Mesenchymal stem cell (in vitro differentiated cells and primary cell): ENCODE measurements at regions not wholly inside any gene's neighbourhood (a gene's known extent, or its start where the extent isn't known, plus 50 kb on each side); places are given as distances from the start of the nearest gene placed in this dataset.

ENCODE experiments used
- DNase-seq: peaks from one replicate; pipeline ENCODE4 v3.0.0-alpha.2; 2013
- H2AFZ ChIP-seq: one replicate; pipeline ENCODE4 v1.6.1; 2013; ENCODE audit warnings: low read depth, mild to moderate bottlenecking, control low read depth, inconsistent platforms, low read length, moderate library complexity
- H2AK5ac ChIP-seq: 2 replicates; pipeline ENCODE4 v1.6.1; 2013; ENCODE audit warnings: low read length, moderate library complexity, mild to moderate bottlenecking, inconsistent platforms; ENCODE audit not compliant: severe bottlenecking
- H2BK120ac ChIP-seq: one replicate; pipeline ENCODE4 v1.6.1; 2013; ENCODE audit warnings: low read depth, mild to moderate bottlenecking, inconsistent platforms, low read length, moderate library complexity
- H2BK12ac ChIP-seq, 2 experiments: one replicate each; pipeline ENCODE4 v1.6.1; 2013; ENCODE audit warnings: inconsistent platforms in 2 of 2, low read length in 2 of 2, mild to moderate bottlenecking in 2 of 2, moderate library complexity in 2 of 2, control low read depth in 1 of 2
- H2BK15ac ChIP-seq: one replicate; pipeline ENCODE4 v1.6.1; 2013; ENCODE audit warnings: mild to moderate bottlenecking, low read depth, inconsistent platforms; ENCODE audit not compliant: poor library complexity, severe bottlenecking
- H2BK5ac ChIP-seq: 2 replicates; pipeline ENCODE4 v1.6.1; 2013; ENCODE audit warnings: low read depth, mild to moderate bottlenecking, low read length, control low read depth, inconsistent platforms; ENCODE audit not compliant: poor library complexity, severe bottlenecking
- H3K14ac ChIP-seq, 2 experiments: one replicate each; pipeline ENCODE4 v1.6.1; 2013; ENCODE audit warnings: inconsistent platforms in 2 of 2, low read length in 2 of 2, control low read depth in 1 of 2, mild to moderate bottlenecking in 1 of 2, moderate library complexity in 1 of 2
- H3K18ac ChIP-seq, 2 experiments: one replicate each; pipeline ENCODE4 v1.6.1; 2013; ENCODE audit warnings: inconsistent platforms in 2 of 2, low read length in 2 of 2, control low read depth in 1 of 2, low read depth in 1 of 2, mild to moderate bottlenecking in 1 of 2
- H3K23ac ChIP-seq, 2 experiments: one replicate each; pipeline ENCODE4 v1.6.1; 2013; ENCODE audit warnings: inconsistent platforms in 2 of 2, low read length in 2 of 2, mild to moderate bottlenecking in 2 of 2, moderate library complexity in 2 of 2, control low read depth in 1 of 2
- H3K27ac ChIP-seq: 2 replicates; pipeline ENCODE4 v1.5.1; 2013; ENCODE audit warnings: mild to moderate bottlenecking, moderate library complexity, low read length, control low read depth, inconsistent platforms; ENCODE audit not compliant: poor library complexity, severe bottlenecking
- H3K27me3 ChIP-seq, 2 experiments: 2 replicates each; pipeline versions ENCODE4 v1.6.1 to v1.7.0; 2013; ENCODE audit warnings: low read length in 2 of 2, mild to moderate bottlenecking in 2 of 2, moderate library complexity in 2 of 2, control low read depth in 1 of 2, inconsistent platforms in 1 of 2; ENCODE audit not compliant: control insufficient read depth in 1 of 2, insufficient read depth in 1 of 2
- H3K36me3 ChIP-seq, 2 experiments: 2 replicates each; pipeline versions ENCODE4 v1.6.1 to v1.7.0; 2013; ENCODE audit warnings: low read length in 2 of 2, control low read depth in 1 of 2, inconsistent platforms in 1 of 2, low read depth in 1 of 2, mild to moderate bottlenecking in 1 of 2; ENCODE audit not compliant: insufficient read depth in 2 of 2, control insufficient read depth in 1 of 2
- H3K4ac ChIP-seq, 2 experiments: one replicate each; pipeline ENCODE4 v1.6.1; 2013; ENCODE audit warnings: inconsistent platforms in 2 of 2, low read length in 2 of 2, mild to moderate bottlenecking in 2 of 2, moderate library complexity in 2 of 2, control low read depth in 1 of 2, low read depth in 1 of 2
- H3K4me1 ChIP-seq: 2 replicates; pipeline ENCODE4 v1.6.1; 2013; ENCODE audit warnings: low read depth, low read length, control low read depth; ENCODE audit not compliant: control insufficient read depth, insufficient read depth
- H3K4me2 ChIP-seq: 2 replicates; pipeline ENCODE4 v1.6.1; 2013; ENCODE audit warnings: low read length, mild to moderate bottlenecking, inconsistent platforms; ENCODE audit not compliant: poor library complexity, severe bottlenecking
- H3K4me3 ChIP-seq, 2 experiments: 2 replicates each; pipeline versions ENCODE4 v1.5.1 to v1.7.0; 2013; ENCODE audit warnings: low read length in 2 of 2, mild to moderate bottlenecking in 2 of 2, control low read depth in 1 of 2, low read depth in 1 of 2; ENCODE audit not compliant: insufficient read depth in 1 of 2
- H3K79me1 ChIP-seq: replicated peaks from 2 replicates; pipeline ENCODE4 v1.6.1; 2013; ENCODE audit warnings: mild to moderate bottlenecking, control low read depth, low read length, inconsistent platforms; ENCODE audit not compliant: poor library complexity, severe bottlenecking
- H3K9ac ChIP-seq: 2 replicates; pipeline ENCODE4 v1.7.0; 2013; ENCODE audit warnings: mild to moderate bottlenecking, low read length, moderate library complexity
- H3K9me3 ChIP-seq: 2 replicates; pipeline ENCODE4 v1.7.0; 2013; ENCODE audit warnings: mild to moderate bottlenecking, low read length; ENCODE audit not compliant: control insufficient read depth
- H4K8ac ChIP-seq: one replicate; pipeline ENCODE4 v1.6.1; 2013; ENCODE audit warnings: inconsistent platforms, mild to moderate bottlenecking, low read length, moderate library complexity
- H4K91ac ChIP-seq: one replicate; pipeline ENCODE4 v1.6.1; 2013; ENCODE audit warnings: mild to moderate bottlenecking, low read length, inconsistent platforms
- WGBS: methylation state at CpG from one replicate; pipeline ENCODE4 v1.1.7; 2013; ENCODE audit warnings: mixed read lengths; 5-methylcytosine and 5-hydroxymethylcytosine counted together

GRCh38 chr10:31618541-31619291, 299.7 kb downstream of the ZEB1 start:
- Histone ChIP-seq H3K27me3 (no peaks in the 10 kb centered on the region), H3K9me3 (no peaks in the 10 kb centered on the region), H3K9ac (peak overlapping the region; percentile 62), H3K14ac (peak overlapping the region in 1 of 2 experiments; percentile 91), H3K4me1 (peaks cover 7% of the 10 kb centered on the region), H3K4me2 (no peak overlapping the region), H3K4me3 (peak overlapping the region in 1 of 2 experiments; percentile 27), H3K36me3 (peaks cover 0 to 4% of the 10 kb centered on the region in 2 experiments), H3K4ac (no peak overlapping the region), H2BK5ac (no peak overlapping the region), H2AFZ (no peak overlapping the region), H4K8ac (peak overlapping the region; percentile 25), H2BK120ac (no peak overlapping the region), H2BK15ac (no peak overlapping the region), H2AK5ac (no peak overlapping the region), H3K18ac (no peak overlapping the region), H2BK12ac (peak overlapping the region; percentile 72 to 75), H3K79me1 (no peaks in the 10 kb centered on the region), H3K27ac (no peak overlapping the region), H3K23ac (no peak overlapping the region), H4K91ac (no peak overlapping the region)
- 63% methylated on average over 17 of the region's 17 CpGs for WGBS
- DNase-seq, result peak; percentile 66

DNA sequence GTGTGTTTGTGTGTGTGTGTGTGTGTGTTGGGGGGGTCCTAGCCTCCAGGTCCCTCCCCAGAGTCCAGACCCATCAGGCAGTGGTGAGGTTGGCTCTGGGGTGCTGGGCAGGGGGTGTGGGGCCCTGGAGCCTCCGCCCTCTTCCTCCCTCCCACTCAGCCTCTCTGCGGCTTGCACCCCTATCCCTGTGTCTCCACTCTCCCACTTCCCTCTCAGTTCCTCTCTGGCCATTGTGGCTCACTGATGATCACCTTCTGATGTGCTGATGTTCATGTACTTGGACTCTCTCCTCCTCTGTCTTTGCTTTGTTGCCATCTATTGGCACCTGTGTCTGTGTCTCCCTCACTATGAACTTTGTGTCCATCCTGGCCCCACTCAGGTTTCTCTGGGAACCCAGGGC, 298.7 kb downstream of the ZEB1 start:
- Histone ChIP-seq H2AFZ (no peak overlapping the region), H4K8ac (peak overlapping the region; percentile 47), H3K9me3 (no peaks in the 10 kb centered on the region), H2BK12ac (peak overlapping the region in 1 of 2 experiments; percentile 75), H3K4me2 (no peak overlapping the region), H3K79me1 (no peaks in the 10 kb centered on the region), H3K4me3 (no peak overlapping the region), H3K27me3 (no peaks in the 10 kb centered on the region), H3K36me3 (peaks cover 0 to 4% of the 10 kb centered on the region in 2 experiments), H3K4ac (no peak overlapping the region), H3K23ac (no peak overlapping the region), H3K14ac (peak overlapping the region in 1 of 2 experiments; percentile 91), H2BK120ac (no peak overlapping the region), H2BK15ac (no peak overlapping the region), H2BK5ac (no peak overlapping the region), H3K9ac (peak overlapping the region; percentile 62), H3K27ac (no peak overlapping the region), H3K18ac (peak overlapping the region in 1 of 2 experiments; percentile 86), H2AK5ac (no peak overlapping the region), H3K4me1 (peaks cover 7% of the 10 kb centered on the region), H4K91ac (no peak overlapping the region)
- WGBS, result 92% methylated on average over 2 of the region's 2 CpGs
- no peak for DNase-seq

GRCh38 chr10:31617133-31617532, 298.1 kb downstream of the ZEB1 start:
- H2BK120ac ChIP-seq, result no peak overlapping the region
- H3K18ac ChIP-seq, result no peak overlapping the region
- 91% methylated on average over 2 of the region's 2 CpGs for WGBS
- DNase-seq, result no peak
- no peak overlapping the region for H3K14ac ChIP-seq
- no peak overlapping the region for H4K8ac ChIP-seq
- no peaks in the 10 kb centered on the region for H3K9me3 ChIP-seq
- no peak overlapping the region for H3K27ac ChIP-seq
- H2AFZ ChIP-seq, result no peak overlapping the region
- no peak overlapping the region for H4K91ac ChIP-seq
- peak overlapping the region in 1 of 2 experiments; percentile 25 for H2BK12ac ChIP-seq
- H2BK5ac ChIP-seq, result no peak overlapping the region
- H3K23ac ChIP-seq, result no peak overlapping the region
- no peaks in the 10 kb centered on the region for H3K27me3 ChIP-seq
- no peak overlapping the region for H3K4ac ChIP-seq
- no peak overlapping the region for H2AK5ac ChIP-seq
- H3K79me1 ChIP-seq, result no peaks in the 10 kb centered on the region
- no peak overlapping the region for H2BK15ac ChIP-seq
- no peak overlapping the region for H3K4me2 ChIP-seq
- no peak overlapping the region for H3K4me3 ChIP-seq
- peaks cover 0 to 4% of the 10 kb centered on the region in 2 experiments for H3K36me3 ChIP-seq
- H3K9ac ChIP-seq, result no peak overlapping the region
- peaks cover 7% of the 10 kb centered on the region for H3K4me1 ChIP-seq

- Histone ChIP-seq H3K18ac (no peak overlapping the region), H3K27me3 (no peaks in the 10 kb centered on the region), H3K23ac (no peak overlapping the region), H2BK120ac (no peak overlapping the region), H3K79me1 (no peaks in the 10 kb centered on the region), H2AFZ (no peak overlapping the region), H3K9me3 (no peaks in the 10 kb centered on the region), H2AK5ac (no peak overlapping the region), H4K8ac (no peak overlapping the region), H3K4me1 (peaks cover 2% of the 10 kb centered on the region), H3K4ac (no peak overlapping the region), H2BK12ac (no peak overlapping the region), H3K14ac (no peak overlapping the region), H3K9ac (no peak overlapping the region), H3K36me3 (peaks cover 0 to 4% of the 10 kb centered on the region in 2 experiments), H3K27ac (no peak overlapping the region), H4K91ac (no peak overlapping the region), H2BK5ac (no peak overlapping the region), H3K4me3 (no peak overlapping the region), H2BK15ac (no peak overlapping the region), H3K4me2 (no peak overlapping the region)
- no peak for DNase-seq
These were observed 296.1 kb downstream of the ZEB1 start for GRCh38 chr10:31615129-31615528.
